H1 (cell line): ENCODE measurements at regions not wholly inside any gene's neighbourhood (a gene's known extent, or its start where the extent isn't known, plus 50 kb on each side); places are given as distances from the start of the nearest gene placed in this dataset.

Source experiments
- CTCF ChIA-PET: fragments of 300-600 bp; sonication (Branson Sonifier 250); formaldehyde crosslinking; loops from one replicate; lab custom pipeline; 2021; ENCODE audit not compliant: partially characterized antibody; lab: Charles Lee
- POLR2A ChIA-PET: fragments of 300-600 bp; sonication (Branson Sonifier 250); formaldehyde crosslinking; loops from one replicate; lab custom pipeline; 2021; ENCODE audit warnings: inconsistent platforms; ENCODE audit not compliant: partially characterized antibody; lab: Charles Lee
- DNase-seq, 2 experiments: peaks; one replicate each; pipeline versions ENCODE4 v3.0.0 to v3.0.0-alpha.2; 2010 to 2022; ENCODE audit warnings: low spot score in 2 of 2, low read depth in 1 of 2, mixed read lengths in 1 of 2
- FAIRE-seq: peaks from 2 replicates; lab custom pipeline; 2011; peaks lifted over from hg19 to GRCh38; lab: Jason Lieb, UNC
- H2AFZ ChIP-seq: 2 replicates; pipeline ENCODE4 v1.8.1; 2012; ENCODE audit warnings: low read length, inconsistent platforms
- H2AK5ac ChIP-seq: 2 replicates; pipeline ENCODE4 v1.6.1; 2013; ENCODE audit warnings: low read depth, low read length
- H2BK120ac ChIP-seq: replicated peaks from 2 replicates; pipeline ENCODE3; 2013; ENCODE audit warnings: low read depth, low read length, inconsistent platforms
- H2BK12ac ChIP-seq: 2 replicates; pipeline ENCODE4 v1.6.1; 2013; ENCODE audit warnings: low read depth, low read length
- H2BK15ac ChIP-seq: 2 replicates; pipeline ENCODE4 v1.6.1; 2013; ENCODE audit warnings: low read length
- H2BK20ac ChIP-seq: 2 replicates; pipeline ENCODE4 v1.6.1; 2013; ENCODE audit warnings: low read length
- H2BK5ac ChIP-seq: 2 replicates; pipeline ENCODE4 v1.6.1; 2013; ENCODE audit warnings: low read depth, low read length
- H3K14ac ChIP-seq: 2 replicates; pipeline ENCODE4 v1.6.1; 2013; ENCODE audit warnings: inconsistent platforms; ENCODE audit not compliant: insufficient read length
- H3K18ac ChIP-seq: 2 replicates; pipeline ENCODE4 v1.6.1; 2013; ENCODE audit warnings: low read length; ENCODE audit errors: extremely low read depth
- H3K23ac ChIP-seq: 2 replicates; pipeline ENCODE4 v1.6.1; 2013; ENCODE audit warnings: inconsistent platforms; ENCODE audit not compliant: insufficient read length
- H3K23me2 ChIP-seq: 2 replicates; pipeline ENCODE4 v1.6.1; 2013; ENCODE audit warnings: low read depth, low read length
- H3K27ac ChIP-seq: 2 replicates; pipeline ENCODE4 v1.6.1; 2011; ENCODE audit warnings: low read depth, low read length, inconsistent platforms
- H3K27me3 ChIP-seq, 4 experiments: replicated peaks in 1 of 4; 1 replicate in 1 of 4; 2 replicates in 3 of 4; pipeline versions ENCODE4 v1.6.1 to v1.8.1; 2011 to 2013; ENCODE audit warnings: low read length in 3 of 4, mild to moderate bottlenecking in 3 of 4, inconsistent platforms in 2 of 4, mixed read lengths in 2 of 4, moderate library complexity in 1 of 4; ENCODE audit not compliant: control insufficient read depth in 3 of 4, insufficient read depth in 3 of 4; ENCODE audit errors: extremely low read depth in 1 of 4
- H3K36me3 ChIP-seq, 4 experiments: 2 replicates each; pipeline versions ENCODE4 v1.6.1 to v1.8.1; 2011 to 2013; ENCODE audit warnings: mild to moderate bottlenecking in 4 of 4, low read length in 3 of 4, moderate library complexity in 2 of 4, control low read depth in 1 of 4, inconsistent platforms in 1 of 4; ENCODE audit not compliant: insufficient read depth in 4 of 4, control insufficient read depth in 2 of 4
- H3K4ac ChIP-seq: replicated peaks from 2 replicates; pipeline ENCODE3; 2013; ENCODE audit warnings: low read length, low read depth, mixed read lengths, inconsistent platforms; ENCODE audit not compliant: insufficient read length
- H3K4me1 ChIP-seq, 4 experiments: replicated peaks in 1 of 4; 1 replicate in 1 of 4; 2 replicates in 3 of 4; pipeline versions ENCODE4 v1.6.1 to v1.8.1; 2011 to 2013; ENCODE audit warnings: low read length in 3 of 4, inconsistent platforms in 2 of 4, mixed read lengths in 1 of 4; ENCODE audit not compliant: insufficient read depth in 4 of 4, control insufficient read depth in 3 of 4
- H3K4me2 ChIP-seq, 2 experiments: 2 replicates each; pipeline versions ENCODE4 v1.6.1 to v1.8.1; 2011 to 2013; ENCODE audit warnings: low read depth in 2 of 2, low read length in 2 of 2, control low read depth in 1 of 2, inconsistent platforms in 1 of 2, mild to moderate bottlenecking in 1 of 2; ENCODE audit not compliant: insufficient read depth in 1 of 2
- H3K4me3 ChIP-seq, 4 experiments: fragments of 200-600, 300-600 bp in 1 of 4; sonication (generic), shearing (Covaris generic), sonication (Bioruptor Twin) in 1 of 4; 2 replicates each; pipeline versions ENCODE4 v1.5.1 to v1.8.1; 2011 to 2016; ENCODE audit warnings: low read length in 4 of 4, low read depth in 3 of 4, control low read depth in 2 of 4, inconsistent platforms in 2 of 4, mild to moderate bottlenecking in 2 of 4, mixed read lengths in 1 of 4, moderate library complexity in 1 of 4; ENCODE audit not compliant: insufficient read depth in 2 of 4; ENCODE audit errors: extremely low read depth in 1 of 4
- H3K56ac ChIP-seq: replicated peaks from 2 replicates; pipeline ENCODE3; 2013; ENCODE audit warnings: low read depth, mild to moderate bottlenecking, mixed read lengths, low read length, inconsistent platforms; ENCODE audit not compliant: insufficient read length
- H3K79me1 ChIP-seq: 2 replicates; pipeline ENCODE4 v1.6.1; 2013; ENCODE audit warnings: low read depth, low read length, control low read depth
- H3K79me2 ChIP-seq, 2 experiments: 2 replicates each; pipeline versions ENCODE4 v1.6.1 to v1.8.1; 2012 to 2013; ENCODE audit warnings: low read length in 2 of 2, mild to moderate bottlenecking in 2 of 2, inconsistent platforms in 1 of 2; ENCODE audit not compliant: insufficient read depth in 2 of 2, control insufficient read depth in 1 of 2
- H3K9ac ChIP-seq, 4 experiments: replicated peaks in 1 of 4; 1 replicate in 1 of 4; 2 replicates in 3 of 4; pipeline versions ENCODE4 v1.6.1 to v1.8.1; 2011 to 2013; ENCODE audit warnings: low read depth in 3 of 4, low read length in 3 of 4, control low read depth in 2 of 4, mild to moderate bottlenecking in 2 of 4, moderate library complexity in 2 of 4, inconsistent platforms in 1 of 4; ENCODE audit errors: extremely low read depth in 1 of 4
- H3K9me3 ChIP-seq, 2 experiments: 2 replicates each; pipeline versions ENCODE4 v1.6.1 to v1.8.1; 2012 to 2013; ENCODE audit warnings: mild to moderate bottlenecking in 2 of 2, moderate library complexity in 2 of 2, control low read depth in 1 of 2, inconsistent platforms in 1 of 2, low read depth in 1 of 2, low read length in 1 of 2, mixed read lengths in 1 of 2; ENCODE audit not compliant: insufficient read depth in 2 of 2
- H4K20me1 ChIP-seq, 2 experiments: replicated peaks in 1 of 2; 2 replicates each; pipeline versions ENCODE3 to v1.8.1; 2011 to 2013; ENCODE audit warnings: inconsistent platforms in 2 of 2, low read length in 2 of 2, mild to moderate bottlenecking in 1 of 2; ENCODE audit not compliant: insufficient read depth in 2 of 2, control insufficient read depth in 1 of 2
- H4K5ac ChIP-seq: 2 replicates; pipeline ENCODE4 v1.6.1; 2013; ENCODE audit warnings: low read length, low read depth, mixed read lengths, inconsistent platforms; ENCODE audit not compliant: insufficient read length
- H4K8ac ChIP-seq: 2 replicates; pipeline ENCODE4 v1.8.0; 2013; ENCODE audit warnings: mild to moderate bottlenecking, moderate library complexity, low read length, inconsistent platforms; ENCODE audit not compliant: insufficient read depth; ENCODE audit errors: extremely low read depth
- H4K91ac ChIP-seq: replicated peaks from 2 replicates; pipeline ENCODE3; 2013; ENCODE audit warnings: low read length, mixed read lengths, inconsistent platforms; ENCODE audit not compliant: insufficient read length
- HDAC2 ChIP-seq, 2 experiments: fragments of 300-600 bp in 1 of 2; sonication (generic) in 1 of 2; IDR thresholded peaks; 2 replicates each; pipeline ENCODE4 v1.6.1; 2011 to 2012; ENCODE audit warnings: low read depth in 2 of 2, low read length in 2 of 2, mild to moderate bottlenecking in 2 of 2, moderate library complexity in 2 of 2, borderline replicate concordance in 1 of 2, inconsistent platforms in 1 of 2
- SIRT6 ChIP-seq: IDR thresholded peaks from one replicate; pipeline ENCODE4 v1.7.1; 2012; ENCODE audit warnings: low read length, inconsistent platforms
- SIX5 ChIP-seq: IDR thresholded peaks from 2 replicates; pipeline ENCODE4 v1.6.1; 2011; ENCODE audit warnings: mild to moderate bottlenecking, low read depth, low read length
- TAF1 ChIP-seq: IDR thresholded peaks from 2 replicates; pipeline ENCODE4 v1.6.1; 2011; ENCODE audit warnings: mild to moderate bottlenecking, low read depth, low read length
- USF2 ChIP-seq: IDR thresholded peaks from 2 replicates; pipeline ENCODE4 v1.6.1; 2011; ENCODE audit warnings: low read length, improper control_type of control experiment
- WGBS, 2 experiments: shearing (Covaris generic) in 1 of 2; methylation state at CpG; one replicate each; pipeline versions ENCODE4 v1.1.6 to v1.1.7; 2013 to 2015; ENCODE audit warnings: low lambda C conversion rate in 2 of 2, mixed read lengths in 2 of 2, inconsistent platforms in 1 of 2, low coverage in 1 of 2, missing lambda C conversion rate in 1 of 2; ENCODE audit not compliant: insufficient replicate concordance in 2 of 2, insufficient coverage in 1 of 2, insufficient read length in 1 of 2; ENCODE audit errors: extremely low coverage in 1 of 2, missing lambda C conversion rate in 1 of 2; 5-methylcytosine and 5-hydroxymethylcytosine counted together

DNA sequence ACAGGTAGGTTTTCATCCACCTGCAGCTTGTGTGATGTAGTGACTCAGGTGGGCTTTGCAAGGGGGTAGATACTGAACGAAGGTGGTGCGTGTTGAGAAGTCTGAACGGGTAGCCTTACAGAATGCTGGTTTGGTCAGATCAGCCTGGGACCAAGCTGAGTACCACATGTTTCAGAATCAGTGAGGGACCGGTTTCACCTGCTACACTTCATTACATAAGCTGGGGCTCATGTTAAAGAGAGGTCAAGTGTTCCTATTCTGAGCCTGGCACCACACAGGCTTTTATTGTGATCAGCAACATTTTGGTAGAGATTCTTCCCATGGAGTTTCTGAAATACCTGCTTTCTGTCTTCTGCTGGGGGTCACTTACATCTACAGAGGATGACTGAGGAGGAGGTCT lies 207.4 kb upstream of the EEF2KMT start:
- H2AFZ ChIP-seq = no peak overlapping the region
- H3K4ac ChIP-seq = no peak overlapping the region
- WGBS, 2 experiments = 90% methylated on average over 4 of the region's 4 CpGs; no CpG with 5 or more reads in 1 of the 2 experiments
- H3K27ac ChIP-seq = no peak overlapping the region
- no peaks in the 10 kb centered on the region for H3K79me2 ChIP-seq
- no peak overlapping the region for H3K4me3 ChIP-seq
- H2AK5ac ChIP-seq = no peak overlapping the region
- no peaks in the 10 kb centered on the region for H3K23me2 ChIP-seq
- ChIA-PET CTCF (no interaction called here), POLR2A (no interaction called here)
- no peak overlapping the region for H3K14ac ChIP-seq
- FAIRE-seq (no peak), DNase-seq (peak in 1 of 2 experiments; percentile 31)
- no peak overlapping the region for H3K23ac ChIP-seq
- H4K91ac ChIP-seq = no peak overlapping the region
- H3K56ac ChIP-seq = no peak overlapping the region
- H2BK15ac ChIP-seq = no peak overlapping the region
- H2BK120ac ChIP-seq = no peak overlapping the region
- no peak overlapping the region for H2BK5ac ChIP-seq
- H4K5ac ChIP-seq = no peak overlapping the region
- no peak overlapping the region for H2BK12ac ChIP-seq
- H3K9ac ChIP-seq = no peak overlapping the region
- no peaks in the 10 kb centered on the region for H3K36me3 ChIP-seq
- no peaks in the 10 kb centered on the region for H3K79me1 ChIP-seq
- no peaks in the 10 kb centered on the region for H3K4me1 ChIP-seq
- no peaks in the 10 kb centered on the region; a peak in 1 of 7 replicates for H3K27me3 ChIP-seq
- no peaks in the 10 kb centered on the region for H4K20me1 ChIP-seq
- H2BK20ac ChIP-seq = no peak overlapping the region
- no peak overlapping the region for H4K8ac ChIP-seq
- H3K9me3 ChIP-seq = peaks cover 0 to 8% of the 10 kb centered on the region in 2 experiments; a peak in 1 of 4 replicates
- no peak overlapping the region for H3K4me2 ChIP-seq
- H3K18ac ChIP-seq = no peak overlapping the region
- TF ChIP-seq SIRT6 = no peak
- no peak for TF ChIP-seq SIX5
- no peak for TF ChIP-seq HDAC2 (IDR thresholded peaks at IDR 0.05; ENCODE audit: borderline replicate concordance in 1 of 2, low read depth in 2 of 2, low read length in 2 of 2)
- TF ChIP-seq USF2 = no peak
- TF ChIP-seq TAF1 = no peak
